Effector memory CD4-positive, alpha-beta T cell (primary cell): ENCODE measurements at regions not wholly inside any gene's neighbourhood (a gene's known extent, or its start where the extent isn't known, plus 50 kb on each side); places are given as distances from the start of the nearest gene placed in this dataset.
"Not testable (repeated sequence)": the region's sequence is repeated elsewhere in the genome, so short reads cannot be mapped to it uniquely, and the experiment has no call there.

Source experiments
- DNase-seq, 3 donors: peaks; one replicate each; pipeline ENCODE4 v3.0.0-alpha.2; 2020
- H3K27ac ChIP-seq: 2 replicates; pipeline ENCODE4 v1.7.0; 2013; ENCODE audit warnings: mild to moderate bottlenecking, low read length, moderate library complexity; ENCODE audit not compliant: insufficient read depth, poor library complexity, severe bottlenecking
- H3K27me3 ChIP-seq: replicated peaks from 2 replicates; pipeline ENCODE4 v1.7.0; 2013; ENCODE audit warnings: mild to moderate bottlenecking, low read length; ENCODE audit not compliant: insufficient read depth, control insufficient read depth, poor library complexity, severe bottlenecking
- H3K36me3 ChIP-seq: 2 replicates; pipeline ENCODE4 v1.7.0; 2013; ENCODE audit warnings: mild to moderate bottlenecking, low read length, moderate library complexity; ENCODE audit not compliant: control insufficient read depth, insufficient read depth
- H3K4me1 ChIP-seq: 2 replicates; pipeline ENCODE4 v1.7.0; 2013; ENCODE audit warnings: low read length, mild to moderate bottlenecking; ENCODE audit not compliant: control insufficient read depth, insufficient read depth, poor library complexity, severe bottlenecking
- H3K4me3 ChIP-seq: 2 replicates; pipeline ENCODE4 v1.7.0; 2013; ENCODE audit warnings: low read length, low read depth, mild to moderate bottlenecking; ENCODE audit not compliant: insufficient read depth, poor library complexity, severe bottlenecking
- H3K9me3 ChIP-seq: 2 replicates; pipeline ENCODE4 v1.7.0; 2013; ENCODE audit warnings: mild to moderate bottlenecking, low read length, moderate library complexity; ENCODE audit not compliant: control insufficient read depth

- not testable (repeated sequence) for H3K4me3 ChIP-seq, H3K9me3 ChIP-seq, DNase-seq, H3K27me3 ChIP-seq, H3K27ac ChIP-seq, H3K4me1 ChIP-seq, H3K36me3 ChIP-seq
These were observed 111.9 kb downstream of the LSMEM1 start for GRCh38 chr7:112592565-112593263.

GRCh38 chr7:112594397-112594796, 113.6 kb downstream of the LSMEM1 start:
- H3K27me3 ChIP-seq, result no peaks in the 10 kb centered on the region
- no peaks in the 10 kb centered on the region for H3K36me3 ChIP-seq
- no peaks in the 10 kb centered on the region for H3K9me3 ChIP-seq
- DNase-seq, result no peak
- H3K4me3 ChIP-seq, result no peak overlapping the region
- H3K27ac ChIP-seq, result no peak overlapping the region
- H3K4me1 ChIP-seq, result no peaks in the 10 kb centered on the region

- no peaks in the 10 kb centered on the region for H3K36me3 ChIP-seq
- no peaks in the 10 kb centered on the region for H3K27me3 ChIP-seq
- H3K4me1 ChIP-seq, result no peaks in the 10 kb centered on the region
- no peak overlapping the region for H3K27ac ChIP-seq
- no peaks in the 10 kb centered on the region for H3K9me3 ChIP-seq
- no peak overlapping the region for H3K4me3 ChIP-seq
- DNase-seq, result no peak
These were observed 115.5 kb downstream of the LSMEM1 start for GRCh38 chr7:112596260-112596659.

- DNase-seq, result no peak
- H3K27me3 ChIP-seq, result no peaks in the 10 kb centered on the region
- no peak overlapping the region for H3K27ac ChIP-seq
- no peaks in the 10 kb centered on the region for H3K9me3 ChIP-seq
- H3K4me3 ChIP-seq, result no peak overlapping the region
- H3K4me1 ChIP-seq, result no peaks in the 10 kb centered on the region
- H3K36me3 ChIP-seq, result no peaks in the 10 kb centered on the region
These were observed 116.2 kb downstream of the LSMEM1 start for GRCh38 chr7:112596981-112597380.

- Histone ChIP-seq H3K27ac (no peak overlapping the region), H3K36me3 (no peaks in the 10 kb centered on the region), H3K9me3 (no peaks in the 10 kb centered on the region), H3K4me3 (no peak overlapping the region), H3K4me1 (no peaks in the 10 kb centered on the region), H3K27me3 (no peaks in the 10 kb centered on the region)
- DNase-seq, result no peak
These were observed 122.9 kb downstream of the LSMEM1 start for GRCh38 chr7:112603673-112604072.

- no peak overlapping the region for H3K27ac ChIP-seq
- no peaks in the 10 kb centered on the region for H3K9me3 ChIP-seq
- H3K4me1 ChIP-seq, result no peaks in the 10 kb centered on the region
- DNase-seq, result no peak
- no peaks in the 10 kb centered on the region for H3K27me3 ChIP-seq
- no peak overlapping the region for H3K4me3 ChIP-seq
- no peaks in the 10 kb centered on the region for H3K36me3 ChIP-seq
These were observed 129.8 kb downstream of the LSMEM1 start for GRCh38 chr7:112610636-112611035.

GRCh38 chr7:112615701-112616100, 134.9 kb downstream of the LSMEM1 start:
- no peaks in the 10 kb centered on the region for H3K9me3 ChIP-seq
- no peaks in the 10 kb centered on the region for H3K27me3 ChIP-seq
- no peaks in the 10 kb centered on the region for H3K36me3 ChIP-seq
- no peak overlapping the region for H3K27ac ChIP-seq
- no peaks in the 10 kb centered on the region for H3K4me1 ChIP-seq
- no peak overlapping the region for H3K4me3 ChIP-seq
- no peak for DNase-seq

GRCh38 chr7:112616295-112616694, 135.5 kb downstream of the LSMEM1 start:
- no peaks in the 10 kb centered on the region for H3K4me1 ChIP-seq
- no peaks in the 10 kb centered on the region for H3K36me3 ChIP-seq
- H3K27me3 ChIP-seq, result no peaks in the 10 kb centered on the region
- no peak overlapping the region for H3K4me3 ChIP-seq
- no peaks in the 10 kb centered on the region for H3K9me3 ChIP-seq
- DNase-seq, result no peak
- H3K27ac ChIP-seq, result no peak overlapping the region

GRCh38 chr7:112619343-112619742, 138.6 kb downstream of the LSMEM1 start:
- Histone ChIP-seq H3K27ac (no peak overlapping the region), H3K4me3 (no peak overlapping the region), H3K4me1 (no peaks in the 10 kb centered on the region), H3K27me3 (no peaks in the 10 kb centered on the region), H3K9me3 (no peaks in the 10 kb centered on the region), H3K36me3 (no peaks in the 10 kb centered on the region)
- no peak for DNase-seq

- no peaks in the 10 kb centered on the region for H3K9me3 ChIP-seq
- no peak overlapping the region for H3K4me3 ChIP-seq
- DNase-seq, result no peak
- no peaks in the 10 kb centered on the region for H3K27me3 ChIP-seq
- no peak overlapping the region for H3K27ac ChIP-seq
- no peaks in the 10 kb centered on the region for H3K36me3 ChIP-seq
- no peaks in the 10 kb centered on the region for H3K4me1 ChIP-seq
These were observed 141.4 kb downstream of the LSMEM1 start for GRCh38 chr7:112622159-112622715.
